ENCODE measurements at regions not wholly inside any gene's neighbourhood (a gene's known extent, or its start where the extent isn't known, plus 50 kb on each side); places are given as distances from the start of the nearest gene placed in this dataset.
A peak's percentile ranks its signal among the peaks of the same experiment; 100 is the strongest.

GRCh38 chr1:55586771-55587170, 371.6 kb upstream of the USP24 start:
- no peak for DNase-seq

- DNase-seq = no peak
Observed at GRCh38 chr1:55585402-55585792, 370.2 kb upstream of the USP24 start.

DNA sequence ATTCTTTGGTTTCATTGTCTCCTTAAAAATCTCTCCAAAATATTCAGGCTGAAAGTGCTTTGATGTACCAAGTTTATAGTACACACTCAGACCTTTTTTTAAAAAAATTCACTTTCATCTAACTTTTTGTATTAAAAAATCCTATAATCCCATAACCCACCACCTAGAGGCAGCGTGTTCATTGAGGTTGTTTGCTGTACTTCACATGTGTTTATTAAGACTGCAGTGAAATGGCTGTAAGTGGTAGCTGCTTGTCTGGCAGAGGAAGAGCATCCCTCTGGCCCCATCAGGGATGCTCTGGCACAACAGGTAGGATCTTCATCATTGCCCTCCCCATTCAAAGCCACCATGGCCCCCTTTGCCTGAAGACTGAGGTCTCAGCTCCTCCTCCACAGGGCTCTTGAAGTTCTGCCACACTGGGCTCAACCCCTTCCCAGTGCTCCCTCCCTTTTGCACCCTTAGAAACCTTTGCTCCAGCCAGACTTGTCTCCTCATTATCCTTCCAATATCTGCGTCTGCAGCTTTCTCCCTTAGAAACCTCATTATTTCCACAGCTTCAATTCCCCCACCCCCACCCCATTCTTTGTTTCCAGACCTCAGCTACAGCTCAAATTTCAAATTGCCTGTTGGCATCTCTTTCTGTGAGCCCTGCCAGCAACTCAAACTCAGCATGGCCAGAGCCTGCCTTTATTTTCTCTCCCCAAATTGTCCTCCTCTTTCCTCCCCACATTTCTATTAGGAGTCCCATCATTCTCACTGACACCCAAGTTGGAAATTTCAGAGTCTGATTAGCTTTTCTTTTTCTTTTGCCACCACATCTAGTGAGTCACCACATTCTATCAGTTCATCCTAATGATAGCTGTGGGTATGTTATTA, 369.6 kb upstream of the USP24 start:
- DNase-seq = peak; percentile 81

DNA sequence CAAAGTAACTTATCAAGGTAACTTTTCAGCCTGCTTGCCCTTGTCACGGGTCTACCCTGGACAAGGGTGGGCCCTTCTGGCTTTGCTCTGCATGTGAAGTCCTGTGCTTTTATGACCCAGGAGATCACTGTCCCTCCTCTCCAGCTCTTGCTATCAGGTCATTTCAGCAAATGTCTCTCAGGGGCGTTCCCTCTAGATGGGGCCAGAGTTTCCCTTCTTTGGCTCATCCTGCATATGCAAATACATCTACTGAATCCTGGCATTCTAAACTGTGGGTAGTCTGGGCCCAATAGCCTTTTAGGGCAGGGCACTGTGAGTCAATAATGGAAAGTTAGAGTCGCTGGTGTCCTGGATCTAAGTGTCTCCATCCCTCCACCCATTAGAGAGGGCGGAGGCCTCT, 366.9 kb upstream of the USP24 start:
- no peak for DNase-seq

- DNase-seq = no peak
Observed at GRCh38 chr1:55580845-55581332, 365.7 kb upstream of the USP24 start.

DNA sequence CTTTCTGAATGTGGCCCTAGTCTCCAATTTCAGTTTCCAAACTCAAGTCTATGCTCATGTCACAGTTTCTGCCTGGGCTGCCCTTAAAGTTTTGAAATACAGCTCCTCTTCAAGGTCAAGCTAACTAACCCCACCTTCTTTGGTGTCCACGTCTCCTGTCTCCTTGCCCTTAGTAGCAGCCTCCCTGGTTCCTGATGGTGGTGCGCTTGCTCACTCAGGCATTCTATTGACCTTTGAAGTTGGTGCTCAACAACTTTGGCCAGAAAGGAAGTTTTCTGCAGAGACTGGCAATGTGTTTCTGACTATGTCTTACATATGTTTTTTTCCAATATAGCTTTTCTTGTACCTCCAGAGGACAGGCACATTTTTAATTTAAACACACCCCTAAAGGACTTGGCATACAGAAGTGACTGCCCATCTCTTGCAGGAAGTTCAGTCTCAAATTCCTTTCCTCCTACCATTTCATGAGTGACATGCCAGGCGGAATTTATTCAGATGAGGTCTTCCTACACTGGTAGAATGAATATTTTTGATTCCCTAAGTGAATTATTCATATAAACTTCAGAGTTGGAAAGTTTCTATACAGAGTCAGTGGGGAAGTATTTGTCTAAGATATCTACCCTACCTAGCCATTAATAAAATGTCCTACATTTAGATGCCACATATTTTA, 364.3 kb upstream of the USP24 start:
- no peak for DNase-seq

DNA sequence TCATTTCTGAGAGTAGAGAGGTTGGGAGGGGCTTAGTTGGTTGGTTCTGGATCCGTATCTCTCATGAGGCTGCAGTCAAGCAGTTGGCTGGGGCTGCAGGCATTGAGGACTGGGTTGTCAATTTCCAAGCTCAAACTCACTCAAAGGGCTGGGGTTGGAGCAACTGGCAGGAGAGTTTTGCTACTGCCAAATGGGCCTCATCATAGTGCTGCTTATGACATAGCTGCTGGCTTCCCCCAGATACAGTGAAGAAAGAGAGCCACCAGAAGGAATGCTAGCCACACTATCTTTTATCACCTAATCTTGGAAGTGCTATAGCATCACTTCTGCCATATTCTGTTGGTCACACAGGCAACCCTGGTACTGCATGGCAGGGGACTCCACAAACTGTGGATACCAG, 363.5 kb upstream of the USP24 start:
- DNase-seq = no peak

DNA sequence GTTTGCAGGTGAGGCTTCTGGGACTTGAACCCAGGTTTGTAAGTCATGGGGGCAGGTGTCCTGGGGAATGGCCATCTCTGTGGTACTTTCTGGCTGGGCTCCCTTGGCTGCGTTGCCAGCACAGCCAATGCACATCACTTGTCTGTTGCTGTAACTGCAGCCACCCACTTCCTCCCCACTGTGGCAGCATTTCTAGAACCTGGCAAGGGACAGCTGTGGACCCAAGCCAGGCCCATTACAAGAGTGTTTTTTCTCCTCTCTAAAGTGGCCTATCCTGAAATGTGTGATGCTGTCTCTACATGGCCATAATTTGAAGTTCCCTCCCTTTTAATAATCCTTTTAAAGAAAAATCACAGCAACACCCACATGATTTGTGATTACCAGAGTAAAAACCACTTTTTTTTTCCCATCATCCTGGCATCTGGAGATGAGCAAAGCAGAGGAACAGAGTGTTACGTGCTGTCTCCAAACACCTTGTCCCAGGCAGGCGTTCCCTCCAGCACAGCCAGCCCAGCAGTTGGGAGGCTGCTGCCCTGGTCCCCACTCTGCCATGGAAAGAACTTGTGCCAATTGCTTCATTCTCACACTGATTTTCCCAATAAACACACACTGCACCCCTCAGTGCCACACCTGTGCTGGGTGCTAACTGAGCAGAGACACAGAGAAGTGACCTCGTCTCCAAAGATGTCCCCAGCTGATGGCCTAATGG, 360.6 kb upstream of the USP24 start:
- DNase-seq = peak; percentile 95

DNA sequence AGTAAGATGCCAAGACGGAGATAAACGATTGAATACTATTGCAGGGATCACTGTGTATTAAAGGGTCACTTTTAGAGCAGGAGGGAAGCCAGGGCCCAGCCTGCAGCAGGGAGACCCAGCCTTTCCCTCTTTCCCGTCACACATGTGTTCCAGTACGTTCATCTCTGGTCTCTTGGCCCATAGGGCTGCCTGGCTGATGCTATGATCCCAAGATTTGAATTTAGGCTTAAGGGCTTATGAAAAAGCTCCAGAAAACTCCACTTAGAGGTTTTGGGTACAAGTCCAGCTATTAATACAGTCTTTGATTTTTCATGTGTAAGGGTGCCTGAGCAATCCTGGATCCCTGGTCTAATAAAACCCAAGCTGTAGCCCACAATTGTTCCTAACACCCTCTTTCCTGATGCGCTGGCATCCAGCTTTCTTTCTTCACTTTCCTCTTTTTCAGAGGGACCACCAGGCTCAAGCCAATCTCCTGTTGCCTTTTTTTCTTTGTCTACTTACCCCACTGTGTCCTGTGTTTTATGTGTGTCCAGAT, 359.6 kb upstream of the USP24 start:
- no peak for DNase-seq

DNA sequence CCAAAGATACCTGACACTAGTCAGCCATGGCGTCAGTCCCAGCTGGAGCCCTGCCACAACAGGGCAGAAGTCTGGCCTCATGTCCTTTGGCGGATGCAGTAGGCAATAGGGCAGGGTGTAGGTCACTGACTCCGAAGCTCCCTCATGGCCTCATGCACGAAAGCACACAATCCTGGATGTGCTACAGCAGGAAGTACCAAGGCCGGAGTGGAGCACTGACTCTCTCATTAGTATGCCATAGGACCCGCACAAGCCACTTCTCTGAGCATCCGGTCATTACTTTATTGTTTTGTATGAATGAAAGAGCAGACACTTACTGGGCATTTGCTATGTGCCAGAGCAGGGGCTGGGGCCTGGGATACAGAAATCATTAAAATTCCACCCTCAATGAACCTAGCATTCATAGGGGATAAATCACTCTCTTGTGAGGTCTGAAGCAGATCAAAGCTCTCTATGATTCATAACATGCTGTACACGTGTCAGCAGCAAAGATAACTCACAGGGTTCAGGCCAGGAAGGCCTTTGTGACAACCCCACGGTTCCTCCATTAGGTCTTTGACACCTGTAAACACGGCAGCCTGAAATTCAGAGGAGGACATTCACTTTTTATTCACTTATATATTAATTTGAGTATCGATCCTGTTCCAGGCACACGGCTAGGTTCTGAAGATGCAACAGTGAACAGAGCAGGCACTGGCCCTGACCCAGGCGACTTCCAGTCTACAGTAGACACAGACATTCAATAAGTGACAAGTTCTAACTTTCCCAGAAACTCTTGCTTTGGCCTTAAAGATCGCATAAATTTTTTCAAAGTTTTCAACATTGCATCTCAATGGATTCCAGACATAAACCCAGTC, 357.9 kb upstream of the USP24 start:
- DNase-seq = no peak

DNA sequence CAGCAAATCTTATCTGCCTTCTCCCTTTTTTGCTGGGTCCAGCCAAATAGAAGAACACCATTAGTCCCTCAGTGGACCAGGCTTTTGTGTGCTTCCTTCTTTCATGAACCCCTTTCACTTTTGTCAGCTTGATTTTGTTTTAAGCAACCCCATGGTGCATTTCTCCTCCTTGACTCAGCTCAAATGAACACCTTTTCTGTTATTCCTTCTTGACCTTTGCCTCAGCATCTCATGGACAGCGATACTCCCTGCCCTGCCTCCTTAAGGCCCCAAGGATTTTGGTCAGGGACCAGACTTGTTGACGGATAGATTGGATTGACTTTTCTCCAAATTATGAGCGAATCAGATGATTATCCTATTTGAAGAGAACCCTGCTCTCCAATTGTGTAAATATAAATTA, 356.6 kb upstream of the USP24 start:
- no peak for DNase-seq

GRCh38 chr1:55569417-55569816, 354.3 kb upstream of the USP24 start:
- no peak for DNase-seq

- DNase-seq = no peak
Observed at GRCh38 chr1:55568732-55569131, 353.6 kb upstream of the USP24 start.

GRCh38 chr1:55560266-55560665, 345.1 kb upstream of the USP24 start:
- no peak for DNase-seq

DNA sequence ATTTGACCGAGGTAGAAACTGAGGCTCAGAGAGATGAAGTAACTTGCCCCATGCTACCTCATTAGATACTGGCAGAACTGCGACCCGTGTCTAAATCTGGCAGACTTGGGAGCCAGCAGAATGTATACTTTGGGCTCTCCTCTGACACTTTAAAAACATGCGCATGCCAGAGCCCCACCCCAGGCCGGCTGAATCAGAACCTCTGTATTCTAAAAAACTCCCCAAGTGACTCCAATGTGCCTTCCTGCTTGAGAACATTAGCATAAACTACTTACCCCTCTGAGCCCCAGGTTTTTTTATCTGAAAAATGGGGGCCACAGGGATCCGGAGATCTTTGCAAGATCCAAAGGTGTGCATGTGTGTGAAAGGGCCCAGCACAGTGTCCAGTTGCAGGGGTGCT, 344.7 kb upstream of the USP24 start:
- DNase-seq = no peak

DNA sequence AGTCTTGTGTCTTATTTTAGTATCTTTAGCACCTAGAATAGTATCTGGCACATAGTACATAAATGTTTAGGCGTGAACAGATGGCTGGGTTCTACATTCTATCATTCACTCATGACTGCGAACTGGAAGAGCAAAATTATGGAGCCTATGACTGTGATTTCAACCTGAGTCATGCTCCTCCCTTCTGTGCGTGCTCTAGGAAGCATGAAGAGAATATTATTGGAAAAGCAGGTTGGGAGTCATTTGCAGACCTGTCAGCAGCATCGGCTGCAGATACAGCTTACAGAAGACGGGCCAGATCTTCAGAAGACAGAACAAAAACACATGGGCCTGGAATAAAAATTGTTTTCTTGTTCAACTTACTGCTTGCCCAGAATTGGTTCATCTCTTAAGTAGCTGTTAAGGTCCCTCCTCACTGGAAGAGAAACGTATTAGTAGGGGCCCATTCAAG, 344.0 kb upstream of the USP24 start:
- DNase-seq = no peak

DNA sequence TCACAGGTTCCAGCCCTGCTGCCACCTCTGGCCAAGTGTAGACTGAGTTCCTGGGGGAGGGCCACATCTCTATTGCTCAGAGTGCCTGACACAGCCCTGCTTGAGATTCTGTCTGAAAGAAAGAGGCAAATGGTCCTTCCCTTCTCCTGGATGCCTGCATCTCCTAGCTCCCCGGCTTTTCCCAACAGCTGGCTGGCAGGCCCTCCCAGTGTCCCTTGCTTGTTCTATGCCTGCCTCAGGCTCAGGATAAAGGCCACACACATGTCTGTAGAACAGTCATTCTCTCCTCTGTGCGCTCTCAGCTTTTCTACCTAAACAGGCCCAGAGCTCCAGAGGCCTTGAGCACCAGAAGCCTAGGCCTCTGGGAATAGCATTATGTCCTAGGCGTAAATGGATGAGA, 343.4 kb upstream of the USP24 start:
- DNase-seq = no peak

GRCh38 chr1:55555956-55556725, 341.0 kb upstream of the USP24 start:
- no peak for DNase-seq

- no peak for DNase-seq
Observed at GRCh38 chr1:55554611-55555010, 339.4 kb upstream of the USP24 start.

DNA sequence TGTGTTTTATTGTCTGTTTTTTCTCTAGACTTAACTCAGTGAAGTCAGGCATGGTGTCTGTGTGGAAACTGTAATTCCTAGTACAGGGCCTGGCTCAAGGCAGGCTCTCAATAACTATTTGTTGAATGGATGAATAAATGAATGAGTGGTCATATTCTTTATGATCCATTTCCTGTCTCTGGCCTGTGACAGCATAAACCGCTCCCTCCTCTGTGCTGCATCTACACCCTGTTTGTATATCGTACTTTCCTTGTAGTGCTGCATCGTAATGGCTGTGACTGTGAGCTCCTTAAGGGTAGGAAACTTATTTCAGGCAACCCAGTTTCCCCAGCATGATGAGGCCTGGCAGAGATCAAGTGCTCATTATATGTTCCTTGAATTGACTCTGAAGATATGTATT, 337.5 kb upstream of the USP24 start:
- DNase-seq = no peak

DNA sequence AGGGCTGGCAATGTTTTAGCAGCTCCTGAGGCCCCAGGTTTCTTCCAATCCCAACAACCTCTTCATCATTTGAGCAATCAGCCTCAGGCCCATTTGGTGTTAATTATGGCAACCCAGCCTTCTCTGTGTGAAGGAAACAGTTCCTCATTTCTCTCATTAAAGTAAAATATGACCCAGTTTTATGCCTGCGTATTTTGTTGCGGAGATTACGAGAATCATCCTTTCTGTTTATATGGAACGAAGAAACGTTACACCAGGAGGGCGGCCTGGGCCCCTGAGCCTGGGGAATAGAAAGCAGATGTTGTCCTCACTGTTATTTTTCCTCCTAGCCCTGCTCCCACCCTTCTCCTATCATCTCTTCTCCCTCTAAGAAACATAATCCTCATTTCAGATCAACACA, 332.2 kb upstream of the USP24 start:
- no peak for DNase-seq

- DNase-seq = no peak
Observed at GRCh38 chr1:55546553-55546952, 331.4 kb upstream of the USP24 start.
